Calu3 (cell line): ENCODE measurements at regions not wholly inside any gene's neighbourhood (a gene's known extent, or its start where the extent isn't known, plus 50 kb on each side); places are given as distances from the start of the nearest gene placed in this dataset.

Source experiments
- BruUV-seq: library from RNA; stranded (reverse); fragments of 400-500 nt; replicated peaks from 2 replicates; lab custom pipeline; 2021; lab: Mats Ljungman, UMichigan
- CTCF ChIA-PET: fragments of 300-600 bp; sonication (Branson Sonifier 250); formaldehyde crosslinking; loops from one replicate; lab custom pipeline; 2022; ENCODE audit warnings: antibody characterized with exemption; lab: Charles Lee
- DNase-seq: peaks from one replicate; pipeline ENCODE4 v3.0.0; 2022
- H3K27ac Mint-ChIP-seq: one replicate; pipeline ENCODE4 v1.8.0; 2022; ENCODE audit warnings: mixed read lengths; ENCODE audit not compliant: unreplicated experiment
- H3K27me3 Mint-ChIP-seq: one replicate; pipeline ENCODE4 v1.8.0; 2022; ENCODE audit warnings: mixed read lengths; ENCODE audit not compliant: unreplicated experiment
- H3K36me3 Mint-ChIP-seq: one replicate; pipeline ENCODE4 v1.8.0; 2022; ENCODE audit warnings: mild to moderate bottlenecking, moderate library complexity, mixed read lengths; ENCODE audit not compliant: insufficient read depth, unreplicated experiment
- H3K4me1 Mint-ChIP-seq: one replicate; pipeline ENCODE4 v1.8.0; 2022; ENCODE audit warnings: mild to moderate bottlenecking, low read depth, mixed read lengths; ENCODE audit not compliant: unreplicated experiment
- H3K4me3 Mint-ChIP-seq: one replicate; pipeline ENCODE4 v1.8.0; 2022; ENCODE audit warnings: mild to moderate bottlenecking, low read depth, moderate library complexity, mixed read lengths; ENCODE audit not compliant: unreplicated experiment
- H3K9me3 Mint-ChIP-seq: one replicate; pipeline ENCODE4 v1.8.0; 2022; ENCODE audit warnings: low read depth, mixed read lengths; ENCODE audit not compliant: unreplicated experiment
- CTCF ChIP-seq: fragments of 200-600 bp; IDR thresholded peaks from one replicate; pipeline ENCODE4 v1.8.0; 2022; ENCODE audit warnings: antibody characterized with exemption; ENCODE audit not compliant: unreplicated experiment
- intact Hi-C: fragments of 100-400 bp; cut with micrococcal nuclease; formaldehyde crosslinking; loops from one replicate; pipeline ENCODE4 v1.10.0; 2022; ENCODE audit not compliant: unreplicated experiment

GRCh38 chr12:67784831-67785230, 136.3 kb downstream of the DYRK2 start:
- H3K27ac Mint-ChIP-seq = no peak overlapping the region
- TF ChIP-seq CTCF = no peak
- CTCF ChIA-PET = no interaction called here
- H3K9me3 Mint-ChIP-seq = no peaks in the 10 kb centered on the region
- H3K4me1 Mint-ChIP-seq = peaks cover 9% of the 10 kb centered on the region
- intact Hi-C loops = no loop called here
- no peaks in the 10 kb centered on the region for H3K27me3 Mint-ChIP-seq
- no peak overlapping the region for H3K4me3 Mint-ChIP-seq
- no peaks in the 10 kb centered on the region for H3K36me3 Mint-ChIP-seq
- no TSS peak for BruUV-seq
- DNase-seq = no peak

- Mint-ChIP-seq H3K4me3 (no peak overlapping the region), H3K9me3 (no peaks in the 10 kb centered on the region)
These were observed 137.5 kb downstream of the DYRK2 start for GRCh38 chr12:67786086-67786485.

GRCh38 chr12:67788118-67788517, 139.6 kb downstream of the DYRK2 start:
- no peak for DNase-seq
- H3K4me3 Mint-ChIP-seq = no peak overlapping the region
- peaks cover 4% of the 10 kb centered on the region for H3K36me3 Mint-ChIP-seq
- CTCF ChIA-PET = interaction anchor here (0.6 kb wide), 2 partner anchors 180 to 417 kb away, joined by 3 read pairs; no protein-coding TSS in a partner anchor
- peaks cover 17% of the 10 kb centered on the region for H3K4me1 Mint-ChIP-seq
- no peak overlapping the region for H3K27ac Mint-ChIP-seq
- no peaks in the 10 kb centered on the region for H3K9me3 Mint-ChIP-seq
- no peak for TF ChIP-seq CTCF
- no TSS peak for BruUV-seq
- no peaks in the 10 kb centered on the region for H3K27me3 Mint-ChIP-seq
- intact Hi-C loops = no loop called here

More at GRCh38 chr12:67786086-67786485, 137.5 kb downstream of the DYRK2 start:
- CTCF ChIA-PET = no interaction called here
- BruUV-seq = no TSS peak
- intact Hi-C loops = no loop called here
- Mint-ChIP-seq H3K27ac (no peak overlapping the region), H3K27me3 (no peaks in the 10 kb centered on the region), H3K36me3 (no peaks in the 10 kb centered on the region), H3K4me1 (peaks cover 9% of the 10 kb centered on the region)
- no peak for TF ChIP-seq CTCF
- no peak for DNase-seq

- peaks cover 4% of the 10 kb centered on the region for H3K36me3 Mint-ChIP-seq
- no peak for TF ChIP-seq CTCF
- no peaks in the 10 kb centered on the region for H3K27me3 Mint-ChIP-seq
- intact Hi-C loops = no loop called here
- no peak overlapping the region for H3K27ac Mint-ChIP-seq
- H3K4me3 Mint-ChIP-seq = no peak overlapping the region
- BruUV-seq = no TSS peak
- CTCF ChIA-PET = no interaction called here
- H3K4me1 Mint-ChIP-seq = peaks cover 10% of the 10 kb centered on the region
- DNase-seq = no peak
- no peaks in the 10 kb centered on the region for H3K9me3 Mint-ChIP-seq
These were observed 140.7 kb downstream of the DYRK2 start for GRCh38 chr12:67789266-67789665.
